Adipocyte (in vitro differentiated cells): ENCODE measurements at regions not wholly inside any gene's neighbourhood (a gene's known extent, or its start where the extent isn't known, plus 50 kb on each side); places are given as distances from the start of the nearest gene placed in this dataset.

Source experiments
- DNase-seq: peaks from one replicate; pipeline ENCODE4 v3.0.0-alpha.2; 2015; ENCODE audit warnings: low read depth
- H3K27me3 ChIP-seq: replicated peaks from 2 replicates; pipeline ENCODE4 v1.7.0; 2013; ENCODE audit warnings: mild to moderate bottlenecking, low read length, moderate library complexity; ENCODE audit not compliant: control insufficient read depth, insufficient read depth
- H3K36me3 ChIP-seq: 2 replicates; pipeline ENCODE4 v1.7.0; 2013; ENCODE audit warnings: low read length, mild to moderate bottlenecking, moderate library complexity; ENCODE audit not compliant: control insufficient read depth, insufficient read depth, severe bottlenecking
- H3K4me1 ChIP-seq: 2 replicates; pipeline ENCODE4 v1.7.0; 2013; ENCODE audit warnings: mild to moderate bottlenecking, low read length, moderate library complexity; ENCODE audit not compliant: control insufficient read depth, insufficient read depth
- H3K4me3 ChIP-seq: 2 replicates; pipeline ENCODE4 v1.7.0; 2013; ENCODE audit warnings: mild to moderate bottlenecking, low read length, moderate library complexity
- H3K9ac ChIP-seq: 2 replicates; pipeline ENCODE4 v1.7.0; 2013; ENCODE audit warnings: mild to moderate bottlenecking, low read length, moderate library complexity
- H3K9me3 ChIP-seq: 2 replicates; pipeline ENCODE4 v1.7.0; 2013; ENCODE audit warnings: mild to moderate bottlenecking, low read length, moderate library complexity; ENCODE audit not compliant: control insufficient read depth

GRCh38 chr1:189567890-189568289 is 909.8 kb downstream of the BRINP3 start:
- Histone ChIP-seq H3K9ac (no peak overlapping the region), H3K4me3 (no peak overlapping the region), H3K27me3 (no peaks in the 10 kb centered on the region), H3K36me3 (no peaks in the 10 kb centered on the region), H3K4me1 (no peaks in the 10 kb centered on the region), H3K9me3 (no peaks in the 10 kb centered on the region)
- DNase-seq: no peak

DNA sequence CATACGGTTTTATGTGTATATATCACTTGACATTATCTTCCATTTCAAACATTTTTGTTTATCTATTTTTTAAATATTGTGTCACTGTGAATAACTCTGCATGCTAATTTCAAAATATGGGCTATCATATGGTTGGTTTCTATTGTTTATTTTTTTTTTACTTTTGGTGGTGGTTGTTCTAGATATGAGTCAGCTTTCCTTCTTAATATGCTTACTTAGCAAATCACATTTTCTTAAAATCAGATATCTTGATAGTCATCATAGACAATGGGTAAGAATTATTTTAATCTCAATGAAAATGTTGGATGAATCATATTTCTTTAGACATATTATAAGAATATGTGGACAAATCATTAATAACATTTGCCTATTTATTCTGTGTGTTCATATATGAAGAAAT is 881.5 kb downstream of the BRINP3 start:
- H3K9ac ChIP-seq: no peak overlapping the region
- H3K4me1 ChIP-seq: no peaks in the 10 kb centered on the region
- peak; percentile 24 for DNase-seq
- H3K4me3 ChIP-seq: no peak overlapping the region
- H3K27me3 ChIP-seq: no peaks in the 10 kb centered on the region
- H3K36me3 ChIP-seq: no peaks in the 10 kb centered on the region
- H3K9me3 ChIP-seq: no peaks in the 10 kb centered on the region

DNA sequence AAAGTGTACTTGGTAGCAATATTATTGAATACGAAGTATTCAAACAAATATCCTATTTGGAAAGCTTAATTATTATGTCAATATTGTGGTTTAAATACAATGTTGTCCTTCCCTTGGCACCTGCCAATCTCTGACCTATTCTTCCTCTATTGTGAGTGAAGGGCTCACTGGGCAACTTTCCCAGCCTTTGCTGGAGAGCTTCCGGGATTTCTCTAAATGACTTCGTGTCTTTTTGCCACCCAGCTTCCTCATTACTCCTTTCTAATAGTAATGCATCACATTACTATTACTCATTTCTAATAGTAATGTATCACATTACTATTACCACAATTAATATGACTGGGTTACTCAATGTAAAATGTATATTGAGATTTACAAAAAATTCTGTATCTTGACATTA is 880.6 kb downstream of the BRINP3 start:
- Histone ChIP-seq H3K4me1 (no peaks in the 10 kb centered on the region), H3K9me3 (no peaks in the 10 kb centered on the region), H3K27me3 (no peaks in the 10 kb centered on the region), H3K9ac (no peak overlapping the region), H3K36me3 (no peaks in the 10 kb centered on the region), H3K4me3 (no peak overlapping the region)
- no peak for DNase-seq

GRCh38 chr1:189605226-189605625 is 872.4 kb downstream of the BRINP3 start:
- H3K9me3 ChIP-seq: no peaks in the 10 kb centered on the region
- no peaks in the 10 kb centered on the region for H3K27me3 ChIP-seq
- H3K4me1 ChIP-seq: no peaks in the 10 kb centered on the region
- H3K36me3 ChIP-seq: no peaks in the 10 kb centered on the region
- no peak for DNase-seq
- H3K4me3 ChIP-seq: no peak overlapping the region
- H3K9ac ChIP-seq: no peak overlapping the region

- Histone ChIP-seq H3K9ac (no peak overlapping the region), H3K9me3 (no peaks in the 10 kb centered on the region), H3K36me3 (no peaks in the 10 kb centered on the region), H3K4me1 (no peaks in the 10 kb centered on the region), H3K27me3 (no peaks in the 10 kb centered on the region), H3K4me3 (no peak overlapping the region)
- DNase-seq: no peak
These were observed 871.6 kb downstream of the BRINP3 start for GRCh38 chr1:189606047-189606446.

GRCh38 chr1:189606795-189607476 is 870.7 kb downstream of the BRINP3 start:
- Histone ChIP-seq H3K27me3 (no peaks in the 10 kb centered on the region), H3K36me3 (no peaks in the 10 kb centered on the region), H3K4me1 (no peaks in the 10 kb centered on the region), H3K9me3 (no peaks in the 10 kb centered on the region), H3K9ac (no peak overlapping the region), H3K4me3 (no peak overlapping the region)
- peak; percentile 58 for DNase-seq

DNA sequence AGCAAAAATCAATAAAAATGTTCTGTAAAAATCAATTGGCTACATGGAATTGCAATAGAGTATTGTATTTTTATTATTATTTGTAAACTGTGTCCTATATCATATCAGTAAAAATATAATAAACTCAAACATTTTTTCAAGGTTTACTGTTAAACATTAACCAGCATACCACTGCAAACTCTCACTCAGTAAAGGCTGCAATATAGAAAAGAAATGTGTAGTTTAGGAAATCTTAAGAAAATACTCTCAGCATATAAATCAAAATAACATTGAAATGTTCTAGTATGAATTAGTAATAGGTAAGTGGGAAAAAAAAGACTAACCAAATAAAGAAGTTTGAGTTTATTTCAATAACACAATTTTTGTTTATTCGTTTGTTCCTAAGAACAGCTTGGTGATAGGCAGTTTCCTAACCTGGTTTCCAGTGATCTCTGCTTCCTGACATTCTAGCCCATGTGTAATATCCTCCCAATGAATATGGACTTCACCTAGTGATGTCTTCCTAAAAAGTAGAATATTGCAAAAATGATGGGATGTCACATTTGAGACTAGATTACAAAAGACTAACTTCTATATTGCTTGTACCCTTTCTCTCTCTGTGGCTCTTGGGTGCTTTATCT is 870.1 kb downstream of the BRINP3 start:
- Histone ChIP-seq H3K9me3 (no peaks in the 10 kb centered on the region), H3K27me3 (no peaks in the 10 kb centered on the region), H3K9ac (no peak overlapping the region), H3K36me3 (no peaks in the 10 kb centered on the region), H3K4me1 (no peaks in the 10 kb centered on the region), H3K4me3 (no peak overlapping the region)
- DNase-seq: peak; percentile 6

GRCh38 chr1:189609167-189609566 is 868.5 kb downstream of the BRINP3 start:
- H3K4me1 ChIP-seq: no peaks in the 10 kb centered on the region

DNA sequence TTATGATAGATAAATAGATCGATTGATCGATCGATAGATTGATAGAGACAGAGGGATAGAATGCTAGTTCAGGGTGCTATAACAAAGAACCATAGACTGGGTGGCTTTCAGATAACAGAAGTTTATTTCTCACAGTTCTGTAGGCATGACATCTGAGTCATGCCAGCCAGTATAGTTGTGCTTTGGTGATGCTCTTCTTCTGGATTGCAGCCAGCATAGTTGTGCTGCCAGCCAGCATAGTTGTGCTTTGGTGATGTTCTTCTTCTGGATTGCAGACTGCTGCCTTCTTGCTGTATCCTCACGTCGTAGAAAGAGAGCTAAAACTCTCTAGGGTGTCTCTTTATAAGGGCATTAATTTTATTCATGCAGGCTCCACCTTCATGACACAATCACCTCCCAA is 860.8 kb downstream of the BRINP3 start:
- peak; percentile 70 for DNase-seq
- no peak overlapping the region for H3K4me3 ChIP-seq
- H3K36me3 ChIP-seq: no peaks in the 10 kb centered on the region
- no peaks in the 10 kb centered on the region for H3K9me3 ChIP-seq
- no peaks in the 10 kb centered on the region for H3K4me1 ChIP-seq
- H3K9ac ChIP-seq: no peak overlapping the region
- no peaks in the 10 kb centered on the region for H3K27me3 ChIP-seq

More at GRCh38 chr1:189609167-189609566, 868.5 kb downstream of the BRINP3 start:
- H3K36me3 ChIP-seq: no peaks in the 10 kb centered on the region
- no peaks in the 10 kb centered on the region for H3K9me3 ChIP-seq
- no peak overlapping the region for H3K9ac ChIP-seq
- no peaks in the 10 kb centered on the region for H3K27me3 ChIP-seq
- H3K4me3 ChIP-seq: no peak overlapping the region
- DNase-seq: no peak

GRCh38 chr1:189619682-189620332 is 857.9 kb downstream of the BRINP3 start:
- no peaks in the 10 kb centered on the region for H3K9me3 ChIP-seq
- H3K36me3 ChIP-seq: no peaks in the 10 kb centered on the region
- no peak overlapping the region for H3K9ac ChIP-seq
- no peak overlapping the region for H3K4me3 ChIP-seq
- H3K4me1 ChIP-seq: no peaks in the 10 kb centered on the region
- peak; percentile 86 for DNase-seq
- H3K27me3 ChIP-seq: no peaks in the 10 kb centered on the region

GRCh38 chr1:189620471-189620870 is 857.2 kb downstream of the BRINP3 start:
- H3K9me3 ChIP-seq: no peaks in the 10 kb centered on the region
- H3K4me1 ChIP-seq: no peaks in the 10 kb centered on the region
- H3K9ac ChIP-seq: no peak overlapping the region
- H3K36me3 ChIP-seq: no peaks in the 10 kb centered on the region
- no peak overlapping the region for H3K4me3 ChIP-seq
- H3K27me3 ChIP-seq: no peaks in the 10 kb centered on the region
- no peak for DNase-seq
